Thoracic aorta (tissue), 2 donors: ENCODE measurements at regions not wholly inside any gene's neighbourhood (a gene's known extent, or its start where the extent isn't known, plus 50 kb on each side); places are given as distances from the start of the nearest gene placed in this dataset.
"Not testable (repeated sequence)": the region's sequence is repeated elsewhere in the genome, so short reads cannot be mapped to it uniquely, and the experiment has no call there.

Experiments used
- ATAC-seq: fragments of 150-250 bp; one replicate; pipeline ENCODE4 v1.8.0; 2017; ENCODE audit warnings: low read depth; ENCODE audit not compliant: insufficient number of reproducible peaks, low FRiP score
- DNase-seq: peaks from one replicate; pipeline ENCODE4 v3.0.0-alpha.2; 2020; ENCODE audit warnings: low spot score
- H3K27ac ChIP-seq, 2 donors: fragments of 200-600 bp; sonication (generic); 1 replicate in 1 of 2; 2 replicates in 1 of 2; pipeline ENCODE4 v1.5.1; 2016; ENCODE audit warnings: mild to moderate bottlenecking in 2 of 2, moderate library complexity in 2 of 2
- H3K27me3 ChIP-seq: fragments of 200-600 bp; sonication (generic); replicated peaks from 2 replicates; pipeline ENCODE4 v1.6.0; 2016; ENCODE audit warnings: mild to moderate bottlenecking; ENCODE audit not compliant: insufficient read depth
- H3K36me3 ChIP-seq: fragments of 200-600 bp; sonication (generic); one replicate; pipeline ENCODE4 v1.5.1; 2016
- H3K4me1 ChIP-seq, 2 donors: fragments of 200-600 bp; sonication (generic); 1 replicate in 1 of 2; 2 replicates in 1 of 2; pipeline versions ENCODE4 v1.5.1 to v1.6.0; 2016; ENCODE audit warnings: low read depth in 2 of 2, mild to moderate bottlenecking in 1 of 2; ENCODE audit not compliant: control insufficient read depth in 1 of 2
- H3K4me3 ChIP-seq: fragments of 200-600 bp; sonication (generic); 2 replicates; pipeline ENCODE4 v1.5.1; 2016; ENCODE audit warnings: mild to moderate bottlenecking
- H3K9me3 ChIP-seq: fragments of 200-600 bp; sonication (generic); 2 replicates; pipeline ENCODE4 v1.5.1; 2016
- TF ChIP-seq, protein P1 (sequence below): fragments of 200-600 bp; sonication (generic); IDR thresholded peaks from one replicate; pipeline ENCODE4 v1.5.1; 2019; ENCODE audit warnings: antibody characterized with exemption

DNA sequence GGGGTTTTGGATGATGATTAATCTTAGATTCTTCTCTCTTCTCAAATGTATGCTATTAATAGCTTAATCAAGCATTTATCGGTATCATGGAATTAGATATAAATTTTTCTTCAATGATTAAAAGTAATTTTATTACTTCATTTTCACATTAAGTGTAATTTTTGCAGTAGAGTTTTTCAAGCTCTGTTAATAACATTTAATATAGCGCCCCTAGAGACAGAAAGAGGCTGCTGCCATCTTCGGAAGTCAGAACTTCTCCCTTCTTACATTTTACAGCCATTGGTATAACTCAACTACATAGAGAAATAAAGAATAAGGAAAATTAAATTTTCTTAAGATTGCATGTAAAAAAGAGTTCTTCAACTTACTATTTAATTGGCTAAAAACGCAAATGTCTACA is 540.3 kb downstream of the GABRG2 start:
- no peaks in the 10 kb centered on the region for H3K4me1 ChIP-seq
- TF ChIP-seq, protein P1, sequence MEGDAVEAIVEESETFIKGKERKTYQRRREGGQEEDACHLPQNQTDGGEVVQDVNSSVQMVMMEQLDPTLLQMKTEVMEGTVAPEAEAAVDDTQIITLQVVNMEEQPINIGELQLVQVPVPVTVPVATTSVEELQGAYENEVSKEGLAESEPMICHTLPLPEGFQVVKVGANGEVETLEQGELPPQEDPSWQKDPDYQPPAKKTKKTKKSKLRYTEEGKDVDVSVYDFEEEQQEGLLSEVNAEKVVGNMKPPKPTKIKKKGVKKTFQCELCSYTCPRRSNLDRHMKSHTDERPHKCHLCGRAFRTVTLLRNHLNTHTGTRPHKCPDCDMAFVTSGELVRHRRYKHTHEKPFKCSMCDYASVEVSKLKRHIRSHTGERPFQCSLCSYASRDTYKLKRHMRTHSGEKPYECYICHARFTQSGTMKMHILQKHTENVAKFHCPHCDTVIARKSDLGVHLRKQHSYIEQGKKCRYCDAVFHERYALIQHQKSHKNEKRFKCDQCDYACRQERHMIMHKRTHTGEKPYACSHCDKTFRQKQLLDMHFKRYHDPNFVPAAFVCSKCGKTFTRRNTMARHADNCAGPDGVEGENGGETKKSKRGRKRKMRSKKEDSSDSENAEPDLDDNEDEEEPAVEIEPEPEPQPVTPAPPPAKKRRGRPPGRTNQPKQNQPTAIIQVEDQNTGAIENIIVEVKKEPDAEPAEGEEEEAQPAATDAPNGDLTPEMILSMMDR: no peak
- no peak overlapping the region for H3K27ac ChIP-seq
- no peak overlapping the region for H3K4me3 ChIP-seq
- DNase-seq: no peak
- H3K36me3 ChIP-seq: no peaks in the 10 kb centered on the region
- no peak for ATAC-seq
- H3K9me3 ChIP-seq: no peaks in the 10 kb centered on the region
- no peaks in the 10 kb centered on the region for H3K27me3 ChIP-seq

DNA sequence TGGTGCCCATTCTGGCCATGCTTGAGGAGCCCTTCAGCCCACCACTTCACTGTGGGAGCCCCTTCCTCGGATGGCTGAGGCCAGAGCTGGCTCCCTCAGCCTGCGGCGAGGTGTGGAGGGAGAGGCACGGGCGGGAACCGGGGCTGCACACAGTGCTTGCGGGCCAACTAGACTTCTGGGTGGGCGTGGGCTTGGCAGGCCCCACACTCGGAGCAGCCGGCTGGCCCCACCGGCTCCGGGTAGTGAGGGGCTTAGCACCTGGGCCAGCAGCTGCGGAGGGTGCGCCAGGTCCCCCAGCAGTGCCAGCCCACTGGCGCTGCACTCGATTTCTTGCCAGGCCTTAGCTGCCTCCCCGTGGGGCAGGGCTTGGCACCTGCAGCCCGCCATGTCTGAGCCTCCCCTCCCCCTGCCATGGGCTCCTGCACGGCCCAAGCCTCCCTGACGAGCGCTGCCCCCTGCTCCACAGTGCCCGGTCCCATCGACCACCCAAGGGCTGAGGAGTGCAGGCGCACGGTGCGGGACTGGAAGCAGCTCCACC is 554.2 kb downstream of the GABRG2 start:
- H3K27me3 ChIP-seq, DNase-seq, H3K9me3 ChIP-seq, H3K27ac ChIP-seq, H3K4me3 ChIP-seq, ATAC-seq, H3K4me1 ChIP-seq, H3K36me3 ChIP-seq: not testable (repeated sequence)

DNA sequence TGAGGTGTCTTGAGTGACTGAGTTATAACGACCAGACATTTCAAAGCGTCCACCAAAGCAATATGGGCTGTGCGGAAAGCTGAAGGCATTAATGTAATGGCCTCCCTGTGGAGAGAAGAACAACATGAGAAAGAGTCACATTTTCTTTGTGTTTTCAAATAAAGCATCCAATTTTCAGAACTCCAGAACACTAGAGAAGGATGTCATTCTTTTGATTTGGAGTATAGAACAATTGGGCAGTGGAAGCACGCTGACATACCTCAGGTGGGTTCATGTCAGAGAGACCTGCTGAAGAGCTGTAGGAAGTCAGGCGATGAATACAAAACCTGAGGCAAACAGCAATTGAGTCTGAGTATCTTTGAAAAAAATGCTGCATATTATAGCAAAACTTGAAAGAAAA is 556.5 kb downstream of the GABRG2 start:
- no peak overlapping the region for H3K4me3 ChIP-seq
- peaks cover 9% of the 10 kb centered on the region for H3K9me3 ChIP-seq
- no peaks in the 10 kb centered on the region for H3K4me1 ChIP-seq
- DNase-seq: no peak
- no peaks in the 10 kb centered on the region for H3K36me3 ChIP-seq
- no peak overlapping the region for H3K27ac ChIP-seq
- ATAC-seq: no peak
- TF ChIP-seq, protein P1: no peak
- no peaks in the 10 kb centered on the region for H3K27me3 ChIP-seq

DNA sequence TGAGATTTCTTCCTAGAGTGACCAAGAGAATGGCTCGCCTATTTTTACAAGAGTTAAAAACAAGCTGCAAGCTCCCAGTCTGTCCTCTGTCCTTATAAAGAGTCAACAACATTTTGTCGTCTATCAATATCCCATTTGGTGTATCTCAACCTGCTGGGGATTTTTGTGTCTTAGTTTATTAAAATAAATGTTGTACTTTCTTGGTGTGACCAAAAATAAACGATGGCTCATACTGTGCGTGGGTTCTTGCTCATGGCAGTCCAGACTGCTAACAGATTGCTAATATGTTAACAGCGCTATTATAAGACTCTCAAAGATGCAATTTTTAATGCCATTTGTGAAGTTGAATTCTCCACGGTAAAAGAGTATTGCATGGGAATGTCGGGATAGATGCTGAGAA is 569.9 kb downstream of the GABRG2 start:
- Histone ChIP-seq H3K4me1 (no peaks in the 10 kb centered on the region), H3K27ac (no peak overlapping the region), H3K27me3 (no peaks in the 10 kb centered on the region), H3K9me3 (peaks cover 12% of the 10 kb centered on the region), H3K36me3 (no peaks in the 10 kb centered on the region), H3K4me3 (no peak overlapping the region)
- DNase-seq (no peak), ATAC-seq (no peak)
- TF ChIP-seq, protein P1: no peak

DNA sequence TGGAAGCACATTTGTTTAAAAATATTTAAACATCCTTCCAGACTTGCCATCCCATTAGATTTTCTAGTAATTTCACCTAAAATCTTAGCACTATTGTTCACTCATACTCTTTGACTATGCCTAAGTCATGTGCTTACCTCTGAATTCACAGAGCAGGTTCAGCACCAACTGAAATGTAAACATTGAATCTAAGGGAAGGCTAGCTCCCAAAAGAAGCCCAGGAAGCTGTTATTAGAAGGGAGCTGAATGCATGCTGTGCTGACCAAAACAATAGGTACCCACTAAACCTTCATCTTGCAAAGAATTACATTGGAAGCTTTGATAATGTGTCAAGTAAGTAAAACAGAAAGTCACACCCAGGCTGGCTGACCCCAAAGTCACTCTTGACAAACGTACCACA is 571.3 kb downstream of the GABRG2 start:
- ATAC-seq (no peak), DNase-seq (no peak)
- Histone ChIP-seq H3K27ac (no peak overlapping the region), H3K9me3 (peaks cover 8% of the 10 kb centered on the region), H3K4me3 (no peak overlapping the region), H3K36me3 (no peaks in the 10 kb centered on the region), H3K4me1 (no peaks in the 10 kb centered on the region), H3K27me3 (no peaks in the 10 kb centered on the region)
- TF ChIP-seq, protein P1: no peak

DNA sequence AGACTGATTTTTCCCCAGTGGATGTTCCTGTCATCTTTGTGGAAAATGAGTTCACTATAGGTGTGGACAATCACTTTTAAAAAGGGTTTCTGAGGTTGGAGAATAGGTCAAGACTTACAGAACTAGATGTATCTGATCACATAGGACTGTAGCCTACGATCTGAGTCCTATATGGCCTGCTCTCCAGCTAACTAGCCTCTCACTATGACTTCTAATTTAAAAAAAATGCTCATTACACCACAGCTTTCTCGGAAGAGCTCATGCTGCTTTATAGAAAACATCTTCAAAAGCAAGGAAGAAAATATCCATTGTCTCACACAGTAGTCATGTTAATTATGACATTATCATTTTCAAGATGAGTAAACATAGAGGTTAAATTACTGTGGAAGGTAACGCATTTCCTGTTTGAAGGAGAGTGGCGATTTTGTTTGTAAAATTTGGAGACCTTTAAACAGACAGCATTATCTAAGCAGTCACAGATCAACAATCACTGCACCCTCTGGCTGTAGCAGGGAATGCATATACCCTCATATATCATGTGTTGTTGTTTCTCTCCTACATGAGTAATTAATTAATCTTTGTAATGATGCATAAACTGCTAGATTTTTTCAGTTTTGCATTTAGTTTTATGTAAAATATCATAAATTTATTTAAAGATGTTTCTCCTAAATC is 573.7 kb downstream of the GABRG2 start:
- TF ChIP-seq, protein P1: no peak
- Histone ChIP-seq H3K27ac (no peak overlapping the region), H3K4me3 (no peak overlapping the region), H3K4me1 (no peaks in the 10 kb centered on the region), H3K27me3 (no peaks in the 10 kb centered on the region), H3K9me3 (no peaks in the 10 kb centered on the region), H3K36me3 (no peaks in the 10 kb centered on the region)
- ATAC-seq (no peak), DNase-seq (no peak)
